ENCODE measurements at regions not wholly inside any gene's neighbourhood (a gene's known extent, or its start where the extent isn't known, plus 50 kb on each side); places are given as distances from the start of the nearest gene placed in this dataset.
"Not testable (repeated sequence)": the region's sequence is repeated elsewhere in the genome, so short reads cannot be mapped to it uniquely, and the experiment has no call there.

DNA sequence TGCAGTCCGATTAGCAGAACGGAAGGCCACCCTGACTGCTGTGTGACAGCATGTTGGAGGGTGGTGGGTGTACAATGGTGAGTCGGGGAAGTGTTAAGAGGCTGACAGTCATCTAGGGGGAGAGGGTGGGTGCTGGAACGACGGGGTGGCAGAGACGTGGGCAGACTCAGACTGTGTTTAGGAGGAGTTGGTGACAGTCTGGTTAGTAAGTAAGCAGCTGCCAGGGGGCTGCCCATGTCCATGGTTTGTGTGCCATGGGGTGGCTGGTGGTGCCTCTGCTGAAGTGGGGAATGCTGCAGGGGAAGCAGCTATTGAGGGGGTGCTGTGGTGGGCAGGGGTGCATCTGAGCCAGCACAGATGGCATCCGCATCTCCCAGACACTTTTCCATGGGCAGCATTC is 51.3 kb upstream of the BOD1 start:
- DNase-seq, result no peak

DNA sequence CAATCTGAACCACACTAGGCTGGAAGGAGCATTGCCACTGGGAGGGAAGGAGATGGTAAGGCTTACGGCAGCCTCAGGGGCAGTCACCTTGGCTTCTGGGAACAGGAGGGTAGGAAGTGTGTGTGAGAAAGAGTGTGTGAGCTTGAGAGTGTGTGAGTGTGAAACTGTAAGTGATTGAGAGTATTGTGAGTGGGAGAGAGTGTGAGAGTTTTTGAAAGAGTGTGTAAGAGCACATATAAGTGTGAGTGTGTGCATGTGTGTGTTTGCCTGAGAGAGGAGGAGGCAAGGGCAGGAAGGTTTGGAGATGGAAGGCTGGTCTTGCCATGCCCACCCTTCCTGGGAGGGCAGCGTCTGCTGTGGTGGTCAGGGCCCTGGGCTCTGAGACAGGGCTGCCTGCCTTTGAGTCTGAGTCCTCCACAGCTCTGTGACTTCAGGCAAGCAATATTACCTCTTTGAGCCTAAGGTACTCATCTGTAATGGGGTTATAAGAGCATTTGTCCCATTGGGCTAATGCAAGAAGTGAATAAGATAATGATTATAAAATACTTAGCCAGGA is 51.9 kb upstream of the BOD1 start:
- DNase-seq, result no peak

DNA sequence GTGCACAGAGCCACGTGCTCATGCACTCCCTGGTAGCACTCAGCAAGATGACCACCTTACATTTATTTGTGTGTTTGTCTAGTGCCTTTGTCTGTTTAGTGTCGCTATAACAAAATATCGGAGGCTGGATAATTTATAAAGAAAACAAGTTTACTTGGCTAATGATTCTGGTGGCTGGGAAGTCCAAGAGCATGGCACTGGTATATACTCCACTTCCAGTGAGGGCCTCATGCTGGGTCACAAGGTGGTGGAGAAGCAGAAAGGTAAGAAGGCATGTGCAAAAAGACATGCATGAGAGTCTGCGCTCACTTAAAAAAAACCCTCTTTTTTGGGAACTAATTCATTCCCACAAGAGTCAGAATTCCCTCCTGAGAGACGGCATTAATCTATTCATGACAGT is 52.5 kb upstream of the BOD1 start:
- DNase-seq, result no peak

DNA sequence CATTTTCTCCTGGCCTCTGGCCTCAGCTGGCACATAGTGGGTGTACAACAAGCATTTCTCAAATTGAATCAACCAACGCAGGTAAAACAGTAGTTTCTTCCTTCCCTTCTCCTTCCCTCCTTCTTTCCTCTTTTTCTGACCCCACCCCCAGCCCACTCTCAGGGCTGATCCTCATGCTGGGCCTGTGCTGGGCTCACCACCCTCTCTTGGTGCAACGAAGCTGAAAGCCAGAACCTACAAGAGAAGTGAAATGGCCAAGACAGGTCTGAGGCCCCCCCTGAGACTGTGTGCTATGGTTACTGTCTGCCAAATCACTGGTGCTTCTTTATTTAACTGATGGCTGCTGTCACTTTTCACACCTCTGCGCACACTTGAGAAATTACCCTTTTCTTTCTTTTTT is 53.0 kb upstream of the BOD1 start:
- DNase-seq, result no peak

DNA sequence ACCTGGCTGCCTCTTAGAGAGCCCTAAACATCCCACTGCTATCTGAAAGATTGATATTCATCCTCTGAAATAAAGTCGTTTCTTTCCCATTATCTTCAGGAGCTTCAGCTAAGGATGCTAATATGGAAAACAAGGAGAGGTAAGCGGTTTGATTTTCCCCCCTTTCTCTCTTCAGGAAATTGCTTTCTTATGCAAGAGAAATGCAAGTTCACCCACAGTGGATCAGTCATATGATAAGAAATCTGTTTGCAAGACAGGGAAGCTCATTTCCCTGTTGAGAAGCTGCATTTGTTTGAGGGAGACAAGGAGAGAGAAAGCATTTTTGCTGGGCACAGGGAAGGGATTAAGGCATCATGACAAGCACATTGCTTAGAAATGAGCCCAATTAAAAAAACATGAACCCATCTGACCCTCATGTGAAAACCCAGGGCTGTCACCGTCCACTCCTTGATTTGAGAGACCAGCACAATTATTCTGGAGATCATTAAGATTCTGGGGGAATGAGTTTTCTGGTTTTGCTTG is 53.7 kb upstream of the BOD1 start:
- no peak for DNase-seq

DNA sequence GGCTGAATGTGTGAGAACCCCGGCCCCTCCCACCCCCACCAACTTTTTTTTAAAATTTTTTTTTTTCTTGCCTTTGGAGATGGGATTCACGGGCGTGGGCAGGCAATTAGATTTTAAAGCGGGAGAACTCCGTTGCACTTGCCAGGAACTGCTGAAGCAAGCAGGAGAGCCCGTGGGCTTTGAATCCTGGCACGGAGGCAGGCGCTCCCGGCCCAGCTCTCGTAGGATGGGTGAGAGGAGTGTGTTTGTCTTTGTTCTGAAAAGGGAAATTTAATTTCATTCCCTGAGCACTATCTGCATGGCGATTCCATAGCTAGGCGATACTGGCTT is 54.3 kb upstream of the BOD1 start:
- DNase-seq, result no peak

DNA sequence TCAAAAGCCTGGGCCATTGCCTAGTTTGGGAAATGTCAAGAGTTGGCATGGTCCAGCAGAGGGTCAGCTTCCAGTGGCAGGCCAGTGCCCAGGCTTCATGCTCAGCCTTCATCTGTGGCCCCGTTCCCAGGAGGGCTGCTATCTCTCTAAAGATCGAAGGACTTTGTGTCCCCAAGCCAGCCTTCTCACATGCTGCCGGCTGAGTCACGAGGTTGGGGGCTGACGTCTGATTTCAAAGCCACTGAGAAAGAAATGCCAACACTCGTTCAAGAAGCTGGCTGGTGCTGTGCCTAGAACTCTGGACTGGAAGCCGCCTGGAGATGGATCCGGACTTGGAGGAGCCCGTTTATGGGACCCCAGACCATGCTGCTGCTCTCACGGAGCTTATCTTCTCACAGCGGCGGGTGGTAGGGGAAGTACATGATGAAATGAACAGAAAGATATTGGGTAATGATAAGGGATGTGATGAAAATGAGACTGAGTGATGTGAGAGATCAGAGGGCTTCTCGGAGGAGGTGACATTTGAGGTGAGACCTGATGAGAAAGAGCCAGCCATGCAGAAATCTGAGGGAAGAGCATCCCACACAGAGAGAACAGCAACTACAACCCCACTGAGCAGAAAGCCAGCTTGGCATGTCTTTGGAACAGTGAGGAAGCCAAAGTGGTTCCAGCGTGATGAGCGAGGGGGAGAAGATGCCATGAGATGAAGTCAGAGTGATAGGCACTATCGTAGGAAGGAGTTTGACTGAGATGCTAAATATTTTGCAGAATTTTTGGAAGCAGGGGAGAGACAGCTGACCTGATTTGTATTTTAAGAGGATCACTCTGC is 54.9 kb upstream of the BOD1 start:
- DNase-seq, result no peak

DNA sequence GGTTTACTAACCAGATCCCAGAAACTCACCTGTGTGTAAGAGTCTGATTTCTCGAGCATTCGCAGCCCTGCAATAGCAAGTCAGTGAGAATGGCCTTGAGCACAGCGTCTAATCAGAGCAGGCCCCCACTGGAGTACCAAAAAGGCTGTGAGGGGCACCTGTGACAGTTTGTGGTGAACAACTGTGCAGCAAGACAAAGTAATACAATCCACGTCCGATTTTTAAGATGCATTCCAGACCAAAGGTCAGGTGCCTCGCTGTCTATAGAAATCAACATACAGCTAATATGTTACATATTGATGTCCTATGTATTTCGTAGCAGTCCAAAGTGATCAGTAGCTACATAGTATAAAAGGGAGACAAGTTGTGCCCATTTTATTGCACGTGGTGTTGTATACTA is 55.7 kb upstream of the BOD1 start:
- no peak for DNase-seq

DNA sequence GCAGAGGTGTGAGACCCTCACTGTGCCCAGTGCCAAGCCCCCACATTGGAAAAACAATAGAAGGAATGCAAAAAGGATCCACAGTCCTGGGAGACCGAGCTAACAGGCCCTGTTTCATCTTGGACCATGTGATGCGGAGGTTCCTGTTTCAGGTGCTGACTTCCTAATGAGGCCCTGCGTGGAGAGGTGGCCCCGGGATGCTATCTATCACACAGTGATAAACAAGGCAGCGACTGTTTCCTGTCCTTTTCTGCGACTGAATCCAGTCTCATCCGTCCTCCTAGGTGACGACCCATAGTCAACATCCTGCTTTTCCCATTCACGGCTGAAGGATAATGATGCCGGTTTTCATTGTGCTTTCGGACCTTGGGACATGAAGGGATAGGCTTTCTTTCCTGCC is 56.4 kb upstream of the BOD1 start:
- DNase-seq, result no peak

DNA sequence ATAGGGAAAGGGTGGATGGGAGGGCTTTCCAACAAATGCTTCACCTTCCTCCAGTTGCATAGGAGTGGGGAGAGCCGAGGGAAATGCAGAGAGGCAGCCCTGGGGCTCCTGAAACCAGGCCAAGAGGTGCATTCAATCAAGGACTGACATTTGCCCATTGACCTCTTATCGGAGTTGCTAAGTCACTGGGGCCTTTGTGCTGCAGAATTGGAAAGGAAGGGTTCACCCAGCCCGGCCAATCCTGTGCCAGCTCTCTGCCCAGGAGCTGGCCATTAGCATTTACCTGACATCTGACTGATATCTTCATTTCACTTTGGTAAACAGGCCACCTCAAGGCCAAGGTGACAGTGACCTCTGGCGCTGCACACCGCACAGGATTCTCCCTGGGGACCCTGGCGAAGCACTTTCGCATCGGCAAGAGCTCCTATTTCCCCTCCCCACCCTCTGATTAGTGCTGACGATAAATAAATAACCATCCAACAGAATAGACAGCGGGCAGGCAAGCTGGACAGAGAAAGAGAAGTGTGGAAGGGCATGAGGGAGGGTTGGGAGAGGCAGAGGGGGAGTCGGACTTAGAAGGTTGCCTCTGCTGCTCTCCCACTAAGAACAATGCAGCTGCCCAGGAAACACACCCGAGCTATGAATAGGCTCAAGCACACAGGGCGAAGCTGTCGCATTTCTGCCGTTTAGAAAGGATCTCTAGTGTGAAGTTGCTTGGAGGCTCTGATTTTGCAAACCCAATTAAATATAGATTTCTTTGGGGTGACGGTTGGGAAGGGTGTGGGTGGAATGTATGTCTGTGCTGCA is 57.0 kb upstream of the BOD1 start:
- no peak for DNase-seq

DNA sequence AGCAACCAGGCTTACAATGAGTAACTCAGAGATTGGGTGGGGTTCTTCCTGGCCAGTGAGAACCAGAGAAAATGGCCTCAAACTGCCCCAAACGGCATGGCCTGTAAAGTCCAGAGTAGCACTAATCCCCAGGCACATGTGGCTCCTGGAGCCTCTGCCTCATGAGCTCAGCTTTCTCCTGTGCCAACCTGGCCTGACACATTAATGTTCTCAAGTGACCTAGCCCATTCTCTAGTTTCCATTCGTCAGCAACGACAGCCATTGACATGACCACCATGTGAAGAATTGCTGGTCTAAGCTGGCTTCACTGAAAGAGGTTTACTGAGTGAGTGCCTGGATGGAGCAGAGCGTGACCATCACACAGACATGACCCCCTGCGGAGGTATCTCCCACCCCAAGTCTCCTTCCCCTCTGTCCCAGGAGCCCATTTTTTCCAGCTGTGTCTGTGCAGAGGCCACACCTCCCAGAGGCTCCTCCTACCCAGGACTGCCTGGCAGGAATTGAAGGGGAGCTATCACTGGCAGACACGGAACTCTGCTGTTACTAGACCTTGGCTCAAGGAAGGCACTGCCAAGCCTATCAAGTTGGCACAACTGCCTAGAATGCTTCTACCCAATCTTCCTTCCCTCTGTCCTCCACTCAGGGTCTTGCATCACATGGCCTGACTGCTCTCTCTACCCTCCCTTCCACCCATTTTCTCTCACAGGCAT is 59.0 kb upstream of the BOD1 start:
- no peak for DNase-seq

DNA sequence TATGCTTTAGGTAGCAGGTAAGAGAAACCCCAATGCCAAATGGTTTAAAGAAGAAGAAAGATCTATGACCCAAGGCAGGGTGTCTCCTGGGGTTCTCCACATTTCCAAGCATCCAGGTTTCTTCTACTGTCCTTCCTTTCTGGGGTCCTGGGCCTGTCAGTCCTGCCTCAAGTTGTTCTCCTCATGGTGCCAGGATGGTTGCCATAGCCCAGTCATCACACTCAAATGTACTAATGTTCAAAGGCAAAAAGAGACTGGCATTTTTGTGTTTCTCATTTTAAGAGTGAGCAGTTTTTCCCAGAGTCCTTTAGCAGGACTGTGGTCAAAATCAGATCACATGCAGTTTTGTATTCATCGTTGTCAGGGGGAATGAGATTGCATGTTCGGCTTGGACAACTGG is 59.9 kb upstream of the BOD1 start:
- DNase-seq, result no peak

DNA sequence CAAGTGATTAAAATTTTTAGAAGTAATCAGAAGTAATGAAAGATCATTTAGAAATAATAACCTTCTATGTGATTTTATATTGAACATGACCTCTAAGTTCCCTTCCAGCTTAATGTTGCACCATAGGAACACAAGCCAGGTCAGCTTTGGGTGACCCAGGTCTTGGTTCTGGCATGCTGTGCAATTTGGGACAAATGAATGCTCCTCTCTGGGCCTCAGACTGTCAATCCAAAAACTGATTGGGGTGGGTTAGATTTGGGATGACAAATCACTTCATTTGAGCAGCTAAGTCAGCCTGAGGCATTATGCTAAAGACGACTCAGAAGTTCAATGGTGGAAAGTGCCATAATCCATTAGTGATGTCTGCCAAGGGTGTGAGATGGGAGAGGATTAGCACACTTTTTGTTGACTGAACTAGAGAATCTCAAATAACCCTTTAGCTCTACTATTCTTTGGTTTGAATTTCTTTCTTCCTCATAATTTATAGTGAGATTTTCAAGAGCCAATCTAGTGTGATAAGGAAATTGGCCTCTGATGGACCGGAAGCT is 60.7 kb upstream of the BOD1 start:
- no peak for DNase-seq

DNA sequence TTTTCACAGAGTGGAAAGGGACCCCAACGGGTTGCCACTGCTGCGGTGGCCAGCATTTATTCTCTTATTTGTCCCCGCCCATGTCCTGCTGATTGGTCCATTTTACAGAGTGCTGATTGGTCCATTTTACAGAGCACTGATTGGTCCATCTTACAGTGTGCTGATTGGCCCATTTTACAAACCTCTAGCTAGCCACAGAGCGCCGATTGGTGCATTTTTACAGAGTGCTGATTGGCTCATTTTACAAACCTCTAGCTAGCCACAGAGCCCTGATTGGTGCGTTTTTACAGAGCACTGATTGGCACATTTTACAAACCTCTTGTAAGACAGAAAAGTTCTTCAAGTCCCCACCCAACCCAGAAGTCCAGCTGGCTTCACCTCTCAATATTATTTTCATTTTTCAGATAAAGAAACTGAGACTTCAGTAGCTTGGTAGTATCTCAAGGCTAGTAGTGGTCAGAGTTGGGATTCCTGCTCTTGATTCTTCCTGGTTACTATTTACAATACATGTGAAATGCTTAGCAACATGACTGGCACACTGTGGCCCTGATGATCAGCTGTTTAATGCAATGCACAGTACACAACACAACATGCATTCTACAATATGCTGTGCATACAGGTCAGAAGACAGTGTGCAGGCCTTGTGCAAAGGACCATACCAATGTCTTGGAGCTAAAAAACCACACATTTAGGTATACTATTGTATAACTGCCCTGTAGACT is 63.6 kb upstream of the BOD1 start:
- DNase-seq, result no peak

DNA sequence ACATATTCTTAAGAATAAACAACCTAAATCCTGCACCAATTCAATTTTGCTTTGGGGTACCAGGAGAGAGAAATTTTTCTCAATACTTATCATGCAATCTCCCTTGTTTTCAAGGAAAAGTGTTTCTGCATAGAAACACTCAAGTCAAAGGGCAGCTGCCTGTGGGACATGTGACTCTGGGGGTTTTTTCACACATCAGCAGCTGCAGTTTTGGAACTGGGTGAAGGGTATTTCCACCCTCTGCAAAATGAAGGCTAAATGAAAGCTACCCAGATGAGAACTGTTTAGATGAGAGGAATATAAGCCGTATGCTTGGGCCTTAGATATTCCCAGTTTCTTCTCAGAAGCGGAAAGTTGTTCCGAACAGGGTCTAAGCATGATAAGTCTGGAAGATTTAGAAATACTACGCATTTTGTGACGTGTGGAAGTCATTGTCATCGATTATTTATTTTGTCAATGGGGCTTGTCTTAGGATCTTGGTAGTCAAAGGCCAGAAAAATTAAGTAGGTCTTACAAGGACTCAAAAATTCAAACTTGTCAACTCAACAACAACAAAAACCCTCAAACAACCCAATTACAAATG is 64.3 kb upstream of the BOD1 start:
- no peak for DNase-seq

DNA sequence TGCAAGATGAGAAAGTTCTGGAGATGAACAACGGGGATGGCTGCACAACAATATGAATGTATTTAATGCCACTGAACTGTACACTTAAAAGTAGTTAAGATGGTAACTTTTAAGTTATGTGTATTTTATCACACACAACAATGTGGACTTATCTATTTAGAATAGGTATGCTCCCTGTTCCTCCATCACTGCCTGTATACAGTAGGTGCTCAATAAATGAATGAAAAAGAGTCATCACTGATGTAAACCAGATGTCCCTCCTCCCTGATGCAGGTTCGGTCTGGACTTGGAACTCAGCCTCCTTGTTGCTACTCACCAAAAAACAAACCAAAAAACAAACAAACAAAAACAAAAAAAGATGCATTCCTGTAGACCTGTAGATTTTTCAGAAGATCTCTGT is 65.9 kb upstream of the BOD1 start:
- no peak for DNase-seq

DNA sequence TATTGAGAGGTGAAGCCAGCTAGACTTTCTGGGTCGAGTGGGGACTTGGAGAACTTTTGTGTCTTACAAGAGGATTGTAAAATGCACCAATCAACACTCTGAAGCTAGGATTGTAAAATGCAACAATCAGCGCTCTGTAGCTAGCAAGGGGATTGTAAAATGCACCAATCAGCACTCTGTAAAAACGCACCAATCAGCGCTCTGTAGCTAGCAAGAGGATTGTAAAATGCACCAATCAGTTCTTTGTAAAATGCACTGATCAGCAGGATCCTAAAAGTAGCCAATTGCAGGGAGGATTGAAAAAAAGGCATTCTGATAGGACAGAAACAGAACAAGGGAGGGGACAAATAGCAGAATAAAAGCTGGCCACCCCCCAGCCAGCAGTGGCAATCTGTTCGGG is 68.1 kb upstream of the BOD1 start:
- DNase-seq, result not testable (repeated sequence)

DNA sequence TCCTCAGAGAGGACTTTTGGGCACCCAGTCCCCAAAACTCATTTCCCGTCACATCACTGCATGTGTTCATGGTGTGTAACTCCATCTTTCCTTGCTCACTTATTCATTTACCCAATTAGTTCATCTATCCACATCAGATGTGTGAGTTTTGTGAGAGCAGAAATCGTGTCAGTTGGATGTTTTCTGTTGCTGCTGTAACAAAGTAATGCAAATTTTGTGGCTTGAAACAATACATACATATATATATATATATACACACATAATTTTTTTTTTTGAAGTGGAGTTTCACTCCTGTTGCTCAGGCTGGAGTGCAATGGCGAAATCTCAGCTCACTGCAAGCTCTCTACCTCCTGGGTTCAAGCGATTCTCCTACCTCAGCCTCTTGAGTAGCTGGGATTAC is 70.5 kb upstream of the BOD1 start:
- DNase-seq, result no peak

DNA sequence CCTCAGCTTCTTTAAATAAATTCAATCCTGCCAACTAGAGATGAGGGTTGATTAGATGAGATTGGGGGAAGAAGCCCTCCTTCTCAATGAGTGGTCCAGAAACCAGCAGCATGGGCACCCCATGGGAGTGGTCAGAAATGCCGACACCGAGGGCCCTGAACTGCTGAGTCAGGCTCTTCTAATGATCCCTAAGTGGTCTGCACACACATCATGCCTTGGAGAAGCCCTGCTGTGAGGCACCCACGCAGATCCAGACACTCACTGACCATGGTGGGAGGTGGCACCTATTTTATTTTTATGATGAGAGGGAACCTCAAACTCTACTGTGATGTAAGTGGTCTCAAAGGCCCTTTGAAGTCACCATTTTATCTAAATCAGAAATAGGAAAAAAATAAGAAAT is 72.3 kb upstream of the BOD1 start:
- no peak for DNase-seq

DNA sequence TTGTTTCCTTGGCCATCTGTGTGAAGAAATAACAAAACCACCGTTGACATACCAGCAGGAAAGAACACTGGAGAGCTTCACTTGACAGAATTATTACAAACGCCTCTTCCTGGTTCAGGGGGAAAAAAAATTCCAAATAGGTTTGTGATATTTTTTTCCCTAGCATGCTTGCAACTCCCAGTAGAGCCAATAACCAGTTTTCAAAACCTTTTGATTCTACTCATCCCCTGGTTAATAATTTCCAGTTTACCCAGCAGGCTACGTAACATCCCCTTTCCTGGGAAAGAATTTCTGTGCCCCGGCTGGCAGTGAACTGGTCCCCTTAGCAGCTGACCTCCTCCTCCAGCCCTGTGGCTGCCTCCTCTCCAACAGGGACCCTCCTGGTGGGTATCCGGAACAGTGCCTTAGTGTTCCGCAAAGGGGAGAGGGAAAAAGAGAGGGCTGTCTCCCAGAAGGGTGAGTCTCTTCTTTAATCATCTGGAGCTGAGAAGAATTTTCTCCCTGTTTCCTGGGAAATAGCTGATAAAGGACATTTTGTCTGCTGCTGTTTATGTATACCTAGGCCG is 72.8 kb upstream of the BOD1 start:
- no peak for DNase-seq

DNA sequence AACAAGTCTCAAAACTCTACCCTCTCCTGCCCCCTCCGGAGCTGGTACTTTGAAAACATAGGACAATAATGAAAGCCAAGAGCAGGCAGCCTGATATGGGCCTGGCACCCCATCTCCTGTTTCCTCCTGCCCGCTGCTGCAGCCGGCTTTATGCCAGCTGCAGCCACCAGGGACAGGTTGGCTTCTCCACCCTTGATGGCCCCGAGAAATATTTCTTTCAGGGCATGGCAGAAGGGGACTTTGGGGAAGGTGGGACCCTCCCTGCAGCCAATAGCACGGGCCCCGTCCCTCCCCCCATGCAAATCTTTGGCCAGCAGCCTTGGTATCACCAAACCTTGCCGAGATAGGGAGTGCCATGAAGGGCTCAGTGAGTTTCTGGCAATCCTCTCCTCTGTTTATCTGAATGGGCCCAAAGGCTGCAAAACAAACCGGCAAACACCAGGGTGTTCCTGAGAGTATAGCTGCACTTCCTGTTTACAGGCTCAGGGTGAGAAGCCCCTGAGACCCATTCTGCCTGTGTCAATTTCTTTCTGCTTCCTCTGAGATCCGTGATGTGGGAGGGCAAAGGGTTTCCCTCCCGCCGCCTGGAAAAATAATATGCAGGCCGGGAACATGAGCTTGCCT is 73.4 kb upstream of the BOD1 start:
- DNase-seq, result no peak

Measured in T-helper 1 cell (primary cell).